Left ventricle myocardium inferior (tissue), 1 donor: ENCODE measurements at regions not wholly inside any gene's neighbourhood (a gene's known extent, or its start where the extent isn't known, plus 50 kb on each side); places are given as distances from the start of the nearest gene placed in this dataset.

Experiments
- DNase-seq: peaks from one replicate; pipeline ENCODE4 v3.0.0-alpha.2; 2020
- H3K27ac ChIP-seq: fragments of 200-600 bp; replicated peaks from 2 replicates; pipeline ENCODE4 v1.8.0; 2021
- H3K27me3 ChIP-seq: fragments of 200-600 bp; 2 replicates; pipeline ENCODE4 v1.8.0; 2021; ENCODE audit warnings: low read depth
- H3K36me3 ChIP-seq: fragments of 200-600 bp; 2 replicates; pipeline ENCODE4 v1.8.0; 2021
- H3K4me1 ChIP-seq: fragments of 200-600 bp; 2 replicates; pipeline ENCODE4 v1.8.0; 2021
- H3K4me3 ChIP-seq: fragments of 200-600 bp; 2 replicates; pipeline ENCODE4 v1.8.0; 2021; ENCODE audit warnings: mild to moderate bottlenecking, moderate library complexity
- H3K9me3 ChIP-seq: fragments of 200-600 bp; replicated peaks from 2 replicates; pipeline ENCODE4 v1.8.0; 2021
- CTCF ChIP-seq: fragments of 200-600 bp; IDR thresholded peaks from 2 replicates; pipeline ENCODE4 v1.8.0; 2021; ENCODE audit warnings: antibody characterized with exemption, mild to moderate bottlenecking, borderline replicate concordance
- intact Hi-C: fragments of 100-400 bp; cut with micrococcal nuclease; formaldehyde crosslinking; loops from one replicate; pipeline ENCODE4 v1.11.0; 2022
- donor health status: DM: no; HTN: yes; CAD: no; lungs with severe emphysema.

DNA sequence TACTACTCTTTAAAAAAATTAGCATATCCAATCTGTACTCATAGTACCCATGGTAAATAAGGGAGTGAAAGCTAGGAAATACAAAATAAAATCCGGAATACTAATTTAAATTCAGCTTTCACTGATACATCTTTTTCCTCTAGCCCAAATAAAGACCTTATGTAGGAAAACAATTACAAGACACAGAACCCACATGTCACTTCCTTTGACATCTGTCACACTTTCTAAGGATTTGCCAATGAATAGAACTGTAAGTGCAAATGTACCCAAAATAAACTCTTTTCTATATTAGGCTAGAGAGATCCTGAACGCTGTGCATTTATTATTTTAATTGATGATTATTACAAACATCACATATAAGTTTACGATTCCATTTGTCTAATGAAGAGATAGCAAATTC lies 393.0 kb downstream of the LRRIQ3 start:
- Histone ChIP-seq H3K4me3 (no peak overlapping the region), H3K36me3 (no peaks in the 10 kb centered on the region), H3K27ac (no peak overlapping the region), H3K27me3 (no peaks in the 10 kb centered on the region), H3K9me3 (no peaks in the 10 kb centered on the region), H3K4me1 (no peaks in the 10 kb centered on the region)
- no peak for TF ChIP-seq CTCF
- DNase-seq, result no peak
- intact Hi-C loops, result no loop called here

GRCh38 chr1:73803380-73803779 lies 394.6 kb downstream of the LRRIQ3 start:
- no peak for DNase-seq
- Histone ChIP-seq H3K9me3 (no peaks in the 10 kb centered on the region), H3K4me1 (no peaks in the 10 kb centered on the region), H3K4me3 (no peak overlapping the region), H3K36me3 (no peaks in the 10 kb centered on the region), H3K27ac (no peak overlapping the region), H3K27me3 (no peaks in the 10 kb centered on the region)
- intact Hi-C loops, result no loop called here
- no peak for TF ChIP-seq CTCF

DNA sequence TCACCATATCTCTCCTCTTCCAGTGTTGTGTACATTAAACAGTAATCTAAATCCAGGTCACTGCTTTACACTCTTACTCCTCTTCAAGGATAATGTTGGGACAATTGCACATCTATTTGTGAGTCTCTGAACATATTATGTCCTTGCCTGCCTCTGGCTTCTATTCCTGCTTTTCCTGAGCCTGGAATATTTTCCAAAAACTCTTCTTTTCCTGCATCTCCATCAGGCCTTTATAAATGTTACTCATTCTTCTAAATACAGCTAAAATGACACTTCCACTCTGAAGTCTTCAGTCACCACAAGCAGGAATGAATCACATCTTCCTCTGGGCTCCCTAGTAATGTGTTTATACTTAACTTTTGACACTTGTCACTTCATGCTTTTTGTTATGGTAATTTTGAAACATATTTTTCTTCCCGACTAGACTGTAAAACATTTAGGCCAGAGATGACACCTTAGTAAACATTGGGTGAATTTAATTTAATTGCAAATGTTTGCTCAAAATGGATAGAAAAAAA lies 396.0 kb downstream of the LRRIQ3 start:
- intact Hi-C loops, result no loop called here
- TF ChIP-seq CTCF, result no peak

DNA sequence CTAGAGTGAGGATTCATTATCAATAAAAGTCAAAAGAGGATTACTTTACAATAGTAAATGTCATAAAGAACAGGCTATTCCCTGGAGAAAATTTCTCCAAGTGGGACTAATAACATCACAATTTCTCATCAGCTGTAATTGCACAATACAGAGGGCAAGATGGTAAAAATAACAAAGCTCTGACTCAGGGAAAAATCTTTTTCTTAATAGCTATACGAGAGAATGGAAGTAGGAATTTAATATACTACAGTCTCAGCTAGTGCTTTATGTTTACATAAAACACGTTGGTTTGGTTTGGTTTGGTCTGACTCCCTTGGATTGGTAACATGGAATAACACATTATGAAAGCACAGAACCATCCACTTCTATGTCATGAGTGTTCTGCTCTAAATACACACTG lies 397.6 kb downstream of the LRRIQ3 start:
- TF ChIP-seq CTCF, result no peak
- no peaks in the 10 kb centered on the region for H3K36me3 ChIP-seq
- H3K4me3 ChIP-seq, result no peak overlapping the region
- DNase-seq, result no peak
- intact Hi-C loops, result no loop called here
- no peaks in the 10 kb centered on the region for H3K4me1 ChIP-seq
- no peaks in the 10 kb centered on the region for H3K9me3 ChIP-seq
- no peaks in the 10 kb centered on the region for H3K27me3 ChIP-seq
- no peak overlapping the region for H3K27ac ChIP-seq

More for the DNA sequence above, 396.0 kb downstream of the LRRIQ3 start:
- Histone ChIP-seq H3K4me1 (no peaks in the 10 kb centered on the region), H3K36me3 (no peaks in the 10 kb centered on the region), H3K4me3 (no peak overlapping the region), H3K27ac (no peak overlapping the region), H3K9me3 (no peaks in the 10 kb centered on the region), H3K27me3 (no peaks in the 10 kb centered on the region)
- no peak for DNase-seq

DNA sequence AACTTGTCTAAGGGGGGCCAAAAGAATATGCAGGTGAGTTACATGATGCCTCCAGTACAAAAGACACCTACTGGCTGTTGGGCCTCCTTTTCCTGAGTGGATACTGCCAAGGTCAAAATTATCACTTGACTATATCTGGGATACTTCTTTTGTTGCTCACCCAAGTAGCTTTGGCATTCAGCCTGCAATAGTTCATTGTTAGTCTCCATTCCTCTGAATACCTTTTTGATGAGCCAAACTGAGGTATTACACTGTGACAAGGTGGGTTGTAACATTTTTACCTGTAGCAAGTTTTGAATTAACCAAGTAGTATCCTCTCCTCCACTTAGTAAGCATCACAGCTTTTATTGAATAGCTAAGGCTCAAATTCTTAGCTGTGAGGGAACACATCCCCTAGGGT lies 408.0 kb downstream of the LRRIQ3 start:
- intact Hi-C loops, result no loop called here
- no peak for TF ChIP-seq CTCF
- no peaks in the 10 kb centered on the region for H3K4me1 ChIP-seq

GRCh38 chr1:73784026-73784425 lies 413.9 kb downstream of the LRRIQ3 start:
- H3K4me3 ChIP-seq, result no peak overlapping the region
- intact Hi-C loops, result no loop called here
- H3K36me3 ChIP-seq, result no peaks in the 10 kb centered on the region
- H3K27ac ChIP-seq, result no peak overlapping the region
- H3K27me3 ChIP-seq, result no peaks in the 10 kb centered on the region
- no peak for DNase-seq
- no peaks in the 10 kb centered on the region for H3K4me1 ChIP-seq
- peaks cover 4% of the 10 kb centered on the region for H3K9me3 ChIP-seq
- TF ChIP-seq CTCF, result no peak

More for the DNA sequence above, 408.0 kb downstream of the LRRIQ3 start:
- no peak for DNase-seq
- H3K36me3 ChIP-seq, result no peaks in the 10 kb centered on the region
- no peak overlapping the region for H3K4me3 ChIP-seq
- H3K27ac ChIP-seq, result no peak overlapping the region
- H3K9me3 ChIP-seq, result peaks cover 4% of the 10 kb centered on the region
- no peaks in the 10 kb centered on the region for H3K27me3 ChIP-seq
